B cell (primary cell): ENCODE measurements at regions not wholly inside any gene's neighbourhood (a gene's known extent, or its start where the extent isn't known, plus 50 kb on each side); places are given as distances from the start of the nearest gene placed in this dataset.

Source experiments
- ATAC-seq: fragments of 200-7000 bp; cut with Tn5 transposase; one replicate; pipeline ENCODE4 v1.10.0; 2021; ENCODE audit warnings: low read depth, mild to moderate bottlenecking, moderate number of reproducible peaks, moderate library complexity
- CTCF ChIA-PET: fragments of 350-600 bp; sonication (Branson Sonifier 250); formaldehyde crosslinking; loops from one replicate; lab custom pipeline; 2021; ENCODE audit warnings: antibody characterized with exemption, inconsistent platforms; lab: Charles Lee
- POLR2A ChIA-PET: fragments of 350-600 bp; sonication (Branson Sonifier 250); formaldehyde crosslinking; loops from one replicate; lab custom pipeline; 2021; ENCODE audit warnings: antibody characterized with exemption; lab: Charles Lee
- DNase-seq: peaks from one replicate; pipeline ENCODE4 v3.0.0; 2013
- H2AFZ ChIP-seq: 2 replicates; pipeline ENCODE4 v1.6.1; 2012; ENCODE audit warnings: mild to moderate bottlenecking, low read depth, low read length; ENCODE audit not compliant: insufficient read depth, poor library complexity, severe bottlenecking
- H3K27ac ChIP-seq, 2 donors: 1 replicate in 1 of 2; 2 replicates in 1 of 2; pipeline ENCODE4 v1.5.1; 2012 to 2013; ENCODE audit warnings: low read length in 2 of 2, mild to moderate bottlenecking in 2 of 2, moderate library complexity in 1 of 2
- H3K27me3 ChIP-seq, 4 experiments: fragments of 200-600 bp in 1 of 4; sonication (generic) in 1 of 4; replicated peaks in 1 of 4; 1 replicate in 2 of 4; 2 replicates in 2 of 4; pipeline versions ENCODE4 v1.6.1 to v1.7.0; 2013 to 2016; ENCODE audit warnings: low read length in 3 of 4, mild to moderate bottlenecking in 2 of 4, mixed read lengths in 1 of 4, moderate library complexity in 1 of 4; ENCODE audit not compliant: insufficient read depth in 4 of 4, control insufficient read depth in 3 of 4; ENCODE audit errors: control extremely low read depth in 1 of 4
- H3K36me3 ChIP-seq, 2 experiments: replicated peaks in 1 of 2; 1 replicate in 1 of 2; 2 replicates in 1 of 2; pipeline versions ENCODE4 v1.6.1 to v1.7.1; 2013; ENCODE audit warnings: low read length in 1 of 2; ENCODE audit not compliant: insufficient read depth in 2 of 2, control insufficient read depth in 1 of 2; ENCODE audit errors: control extremely low read depth in 1 of 2, extremely low read depth in 1 of 2
- H3K4me1 ChIP-seq, 2 donors: fragments of 200-600 bp in 1 of 2; sonication (generic) in 1 of 2; 1 replicate in 1 of 2; 2 replicates in 1 of 2; pipeline versions ENCODE4 v1.5.1 to v1.6.1; 2013 to 2017; ENCODE audit warnings: low read length in 2 of 2; ENCODE audit not compliant: control insufficient read depth in 2 of 2, insufficient read depth in 2 of 2
- H3K4me2 ChIP-seq: replicated peaks from 2 replicates; pipeline ENCODE3; 2012; ENCODE audit warnings: mild to moderate bottlenecking, low read depth, low read length; ENCODE audit not compliant: poor library complexity, severe bottlenecking
- H3K4me3 ChIP-seq, 5 experiments: fragments of 200-600 bp in 1 of 5; sonication (generic) in 1 of 5; 1 replicate in 3 of 5; 2 replicates in 2 of 5; pipeline versions ENCODE4 v1.5.1 to v1.7.0; 2011 to 2016; ENCODE audit warnings: low read length in 4 of 5, mild to moderate bottlenecking in 4 of 5, low read depth in 2 of 5, control low read depth in 1 of 5, moderate library complexity in 1 of 5; ENCODE audit not compliant: insufficient read depth in 1 of 5; ENCODE audit errors: control extremely low read depth in 1 of 5, extremely low read depth in 1 of 5
- H3K79me2 ChIP-seq: fragments of 200-600 bp; sonication (generic); one replicate; pipeline ENCODE4 v1.6.0; 2016; ENCODE audit warnings: low read length; ENCODE audit not compliant: control insufficient read depth, insufficient read depth
- H3K9ac ChIP-seq: fragments of 200-600 bp; sonication (generic); 2 replicates; pipeline ENCODE4 v1.6.1; 2017; ENCODE audit warnings: mild to moderate bottlenecking, low read length, moderate library complexity
- H3K9me3 ChIP-seq, 3 donors: one replicate each; pipeline versions ENCODE4 v1.6.1 to v1.7.1; 2013; ENCODE audit warnings: low read length in 2 of 3; ENCODE audit not compliant: control insufficient read depth in 2 of 3, insufficient read depth in 1 of 3; ENCODE audit errors: control extremely low read depth in 1 of 3
- H4K20me1 ChIP-seq: 2 replicates; pipeline ENCODE4 v1.6.0; 2012; ENCODE audit warnings: mild to moderate bottlenecking, low read length; ENCODE audit not compliant: insufficient read depth, control insufficient read depth, poor library complexity, severe bottlenecking
- H3K27ac Mint-ChIP-seq: one replicate; pipeline ENCODE4 v1.8.0; 2021; ENCODE audit warnings: mixed read lengths
- H3K27me3 Mint-ChIP-seq: one replicate; pipeline ENCODE4 v1.8.0; 2021; ENCODE audit warnings: mixed read lengths
- H3K4me1 Mint-ChIP-seq: one replicate; pipeline ENCODE4 v1.8.0; 2021; ENCODE audit warnings: mixed read lengths
- H3K4me3 Mint-ChIP-seq: one replicate; pipeline ENCODE4 v1.8.0; 2021; ENCODE audit warnings: mixed read lengths
- H3K9me3 Mint-ChIP-seq: one replicate; pipeline ENCODE4 v1.8.0; 2022; ENCODE audit warnings: mixed read lengths; ENCODE audit not compliant: insufficient read depth
- CTCF ChIP-seq: fragments of 200-600 bp; IDR thresholded peaks from one replicate; pipeline ENCODE4 v1.8.0; 2022; ENCODE audit warnings: antibody characterized with exemption, mild to moderate bottlenecking
- EZH2 ChIP-seq: IDR thresholded peaks from 2 replicates; pipeline ENCODE4 v1.6.1; 2012; ENCODE audit warnings: borderline replicate concordance, low read depth, mild to moderate bottlenecking, moderate library complexity, low read length; ENCODE audit not compliant: insufficient read depth, poor library complexity, severe bottlenecking
- WGBS: methylation state at CpG from one replicate; pipeline ENCODE4 v1.1.5; 2013; ENCODE audit warnings: missing lambda C conversion rate; ENCODE audit not compliant: insufficient coverage; 5-methylcytosine and 5-hydroxymethylcytosine counted together
- intact Hi-C: fragments of 100-400 bp; cut with micrococcal nuclease; formaldehyde crosslinking; loops from one replicate; pipeline ENCODE4 v1.10.0; 2022

GRCh38 chr3:24601066-24601939 lies 106.7 kb upstream of the THRB start:
- Mint-ChIP-seq H3K4me1 (no peaks in the 10 kb centered on the region), H3K4me3 (no peak overlapping the region), H3K9me3 (no peaks in the 10 kb centered on the region), H3K27me3 (no peaks in the 10 kb centered on the region), H3K27ac (no peak overlapping the region)
- POLR2A ChIA-PET = no interaction called here
- no peak for TF ChIP-seq EZH2
- no peak for TF ChIP-seq CTCF
- CTCF ChIA-PET = no interaction called here
- H3K27me3 ChIP-seq = peaks cover 0 to 3% (median 0%) of the 10 kb centered on the region in 4 experiments
- no peak overlapping the region for H3K4me3 ChIP-seq
- no peak overlapping the region for H2AFZ ChIP-seq
- no peaks in the 10 kb centered on the region for H4K20me1 ChIP-seq
- 100% methylated on average over 3 of the region's 13 CpGs for WGBS
- no peaks in the 10 kb centered on the region for H3K4me1 ChIP-seq
- intact Hi-C loops = no loop called here
- ATAC-seq = no peak
- no peak overlapping the region for H3K9ac ChIP-seq
- H3K9me3 ChIP-seq = no peaks in the 10 kb centered on the region
- H3K79me2 ChIP-seq = no peaks in the 10 kb centered on the region
- no peak for DNase-seq
- H3K36me3 ChIP-seq = no peaks in the 10 kb centered on the region
- no peak overlapping the region for H3K4me2 ChIP-seq
- H3K27ac ChIP-seq = no peak overlapping the region

GRCh38 chr3:24604215-24604614 lies 109.6 kb upstream of the THRB start:
- TF ChIP-seq CTCF (no peak), EZH2 (no peak)
- no peak overlapping the region for H3K4me3 Mint-ChIP-seq
- Histone ChIP-seq H3K9me3 (no peaks in the 10 kb centered on the region), H3K4me2 (no peak overlapping the region), H4K20me1 (no peaks in the 10 kb centered on the region), H2AFZ (no peak overlapping the region), H3K27ac (no peak overlapping the region), H3K9ac (no peak overlapping the region), H3K4me3 (no peak overlapping the region), H3K27me3 (peaks cover 0 to 3% (median 0%) of the 10 kb centered on the region in 4 experiments), H3K4me1 (no peaks in the 10 kb centered on the region), H3K36me3 (no peaks in the 10 kb centered on the region), H3K79me2 (no peaks in the 10 kb centered on the region)
- no peak overlapping the region for H3K27ac Mint-ChIP-seq
- no peaks in the 10 kb centered on the region for H3K9me3 Mint-ChIP-seq
- H3K27me3 Mint-ChIP-seq = no peaks in the 10 kb centered on the region
- ATAC-seq = no peak
- intact Hi-C loops = no loop called here
- DNase-seq = no peak
- 91% methylated on average over 1 of the region's 1 CpG for WGBS
- POLR2A ChIA-PET = no interaction called here
- CTCF ChIA-PET = no interaction called here
- no peaks in the 10 kb centered on the region for H3K4me1 Mint-ChIP-seq
